Skeletal muscle satellite cell (primary cell): ENCODE measurements at regions not wholly inside any gene's neighbourhood (a gene's known extent, or its start where the extent isn't known, plus 50 kb on each side); places are given as distances from the start of the nearest gene placed in this dataset.

Experiments
- H3K27me3 ChIP-seq: 2 replicates; pipeline ENCODE4 v1.7.0; 2013; ENCODE audit warnings: low read length; ENCODE audit not compliant: control insufficient read depth, insufficient read depth
- H3K36me3 ChIP-seq: 2 replicates; pipeline ENCODE4 v1.7.0; 2013; ENCODE audit warnings: mild to moderate bottlenecking, control low read depth, low read length; ENCODE audit not compliant: insufficient read depth
- H3K4me1 ChIP-seq: 2 replicates; pipeline ENCODE4 v1.7.0; 2013; ENCODE audit warnings: low read length; ENCODE audit not compliant: control insufficient read depth, insufficient read depth
- H3K4me2 ChIP-seq: 2 replicates; pipeline ENCODE4 v1.7.0; 2013; ENCODE audit warnings: mild to moderate bottlenecking, low read length
- H3K4me3 ChIP-seq: 2 replicates; pipeline ENCODE4 v1.7.0; 2013; ENCODE audit warnings: low read length
- H3K9ac ChIP-seq: 2 replicates; pipeline ENCODE4 v1.7.0; 2013; ENCODE audit warnings: mild to moderate bottlenecking, low read depth, low read length, moderate library complexity
- H3K9me3 ChIP-seq: replicated peaks from 2 replicates; pipeline ENCODE4 v1.7.0; 2013; ENCODE audit warnings: mild to moderate bottlenecking, control low read depth, low read length

DNA sequence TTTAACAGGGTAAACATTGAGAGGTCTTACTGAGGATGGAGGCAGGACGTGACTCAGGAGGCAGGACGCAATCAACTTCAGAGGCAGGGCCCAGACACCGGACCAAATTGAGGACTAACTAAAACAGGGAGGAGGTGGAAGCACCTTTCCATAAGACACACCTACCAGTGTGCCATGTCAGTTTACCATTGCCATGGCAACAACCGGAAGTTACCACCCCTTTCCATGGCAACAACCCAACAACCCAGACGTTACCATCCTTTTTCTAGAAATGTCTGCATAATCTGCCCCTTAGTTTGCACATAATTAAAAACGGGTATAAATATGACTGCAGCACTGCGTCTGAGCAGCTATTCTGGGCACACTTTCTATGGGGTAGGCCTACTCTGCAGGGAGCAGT is 53.5 kb upstream of the SOX21 start:
- Histone ChIP-seq H3K36me3 (no peaks in the 10 kb centered on the region), H3K9me3 (no peaks in the 10 kb centered on the region), H3K4me2 (no peak overlapping the region), H3K4me3 (no peak overlapping the region), H3K27me3 (peaks cover 13% of the 10 kb centered on the region), H3K9ac (no peak overlapping the region), H3K4me1 (no peaks in the 10 kb centered on the region)

DNA sequence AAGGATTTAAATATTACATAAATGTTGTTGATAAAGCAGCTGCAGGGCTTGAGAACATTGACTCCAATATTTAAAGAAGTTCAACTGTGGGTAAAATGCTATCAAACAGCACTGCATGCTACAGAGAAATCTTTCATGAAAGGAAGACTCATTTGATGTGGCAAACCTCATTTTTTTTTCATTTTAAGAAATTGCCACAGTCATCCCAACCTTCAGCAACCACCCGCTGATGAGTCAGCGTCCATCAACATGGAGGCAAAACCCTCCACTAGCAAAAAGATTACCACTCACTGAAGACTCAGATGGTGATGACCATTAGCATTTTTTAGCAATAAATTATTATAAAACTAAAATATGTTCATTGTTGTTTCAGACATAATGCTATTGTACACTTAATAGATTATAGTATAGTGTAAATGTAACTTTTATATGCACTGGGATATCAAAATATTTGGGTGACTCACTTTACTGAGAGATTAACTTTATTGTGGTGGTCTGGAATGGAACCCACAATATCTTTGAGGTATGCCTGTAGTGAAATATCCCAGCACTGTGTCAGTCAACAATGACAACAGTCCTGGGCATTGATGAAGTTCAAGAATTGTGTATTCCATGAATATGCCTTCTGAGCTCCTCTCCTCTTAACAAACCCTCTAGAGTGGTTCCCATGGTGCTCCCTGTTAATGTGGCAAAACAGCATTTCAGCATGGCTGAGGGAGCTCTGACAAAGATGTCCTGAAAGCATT is 52.4 kb upstream of the SOX21 start:
- Histone ChIP-seq H3K9me3 (no peaks in the 10 kb centered on the region), H3K4me3 (no peak overlapping the region), H3K4me2 (no peak overlapping the region), H3K36me3 (no peaks in the 10 kb centered on the region), H3K4me1 (no peaks in the 10 kb centered on the region), H3K27me3 (peaks cover 18% of the 10 kb centered on the region), H3K9ac (no peak overlapping the region)
